Keratinocyte (primary cell): ENCODE measurements at regions not wholly inside any gene's neighbourhood (a gene's known extent, or its start where the extent isn't known, plus 50 kb on each side); places are given as distances from the start of the nearest gene placed in this dataset.
"Not testable (repeated sequence)": the region's sequence is repeated elsewhere in the genome, so short reads cannot be mapped to it uniquely, and the experiment has no call there.

Experiments
- CTCF ChIP-seq, 3 experiments: IDR thresholded peaks in 1 of 3; conservative IDR thresholded peaks in 1 of 3; optimal IDR thresholded peaks in 1 of 3; 2 replicates in 2 of 3; 3 replicates in 1 of 3; pipeline versions ENCODE3 to v1.5.1; 2011; ENCODE audit warnings: low read length in 3 of 3, mild to moderate bottlenecking in 3 of 3, moderate library complexity in 2 of 3, control low read depth in 1 of 3, inconsistent platforms in 1 of 3; ENCODE audit not compliant: insufficient read depth in 2 of 3; ENCODE audit errors: extremely low read depth in 1 of 3
- EZH2 ChIP-seq: IDR thresholded peaks from one replicate; pipeline ENCODE4 v1.6.1; 2012; ENCODE audit warnings: inconsistent platforms, mild to moderate bottlenecking, low read length, moderate library complexity

DNA sequence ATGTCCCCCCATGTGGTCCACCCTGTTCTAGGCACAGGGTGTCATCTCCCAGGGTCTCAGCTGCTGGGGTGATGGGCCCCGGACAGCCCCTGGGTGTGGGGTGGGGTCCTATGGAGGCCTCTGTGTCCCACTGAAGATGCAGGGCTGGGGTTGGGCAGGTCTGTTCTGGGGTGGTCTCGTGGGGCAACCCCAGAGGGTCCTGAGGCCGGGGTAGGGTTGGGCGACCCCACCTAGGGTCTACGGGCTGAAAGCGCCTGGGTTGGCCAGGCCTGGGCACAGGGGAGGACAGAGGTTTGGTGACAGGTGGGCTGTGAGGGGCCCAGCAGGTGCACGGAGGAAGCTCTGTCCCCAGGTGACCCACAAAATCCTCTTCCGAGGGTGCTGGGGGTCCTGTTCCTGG, 159.2 kb downstream of the TMEM121 start:
- not testable (repeated sequence) for TF ChIP-seq CTCF (optimal IDR thresholded peaks at IDR 0.05 in 1 of 3, IDR thresholded peaks at IDR 0.05 in 1 of 3, conservative IDR thresholded peaks at IDR 0.05 in 1 of 3; ENCODE audit: extremely low read depth in 1 of 3, insufficient read depth in 2 of 3, low read length in 3 of 3); EZH2
